ENCODE measurements at regions not wholly inside any gene's neighbourhood (a gene's known extent, or its start where the extent isn't known, plus 50 kb on each side); places are given as distances from the start of the nearest gene placed in this dataset.

- no peaks in the 10 kb centered on the region for H3K36me3 Mint-ChIP-seq (ENCODE audit: low read depth)
- H3K27ac Mint-ChIP-seq = no peak overlapping the region
- intact Hi-C loops (cut with DNase I, micrococcal nuclease) = loop anchor here (1.0 to 10.0 kb wide), 4 partner anchors 398 to 777 kb away; no protein-coding TSS in a partner anchor
- DNase-seq (peak; percentile 74), ATAC-seq (no peak)
- H3K27me3 Mint-ChIP-seq = peaks cover 8% of the 10 kb centered on the region
- H3K9me3 Mint-ChIP-seq (ENCODE audit: low read depth) = no peaks in the 10 kb centered on the region
- POLR2A ChIA-PET = no interaction called here
- H3K4me1 Mint-ChIP-seq = peaks cover 3% of the 10 kb centered on the region
- H3K4me3 Mint-ChIP-seq = no peak overlapping the region
- CTCF ChIA-PET = interaction anchor here (1.1 to 2.9 kb wide), 6 partner anchors 9 to 398 kb away, joined by 3 to 11 read pairs (median 4); no protein-coding TSS in a partner anchor
These were observed 125.2 kb upstream of the RALGAPA2 start for GRCh38 chr20:20837574-20838021.

- no peak overlapping the region for H3K27ac Mint-ChIP-seq
- H3K4me1 Mint-ChIP-seq = peaks cover 3% of the 10 kb centered on the region
- H3K27me3 Mint-ChIP-seq = peaks cover 8% of the 10 kb centered on the region
- ChIA-PET POLR2A (no interaction called here), CTCF (interaction anchor here (0.5 to 2.9 kb wide), 10 partner anchors 10 to 1937 kb away, joined by 3 to 13 read pairs (median 4); no protein-coding TSS in a partner anchor)
- no peak overlapping the region for H3K4me3 Mint-ChIP-seq
- intact Hi-C loops (cut with DNase I, micrococcal nuclease) = loop anchor here (1.0 to 10.0 kb wide), 4 partner anchors 398 to 778 kb away; no protein-coding TSS in a partner anchor
- H3K9me3 Mint-ChIP-seq (ENCODE audit: low read depth) = no peaks in the 10 kb centered on the region
- H3K36me3 Mint-ChIP-seq (ENCODE audit: low read depth) = no peaks in the 10 kb centered on the region
- ATAC-seq (no peak), DNase-seq (no peak)
These were observed 124.4 kb upstream of the RALGAPA2 start for GRCh38 chr20:20836836-20837235.

GRCh38 chr20:20835897-20836296 is 123.5 kb upstream of the RALGAPA2 start:
- Mint-ChIP-seq H3K9me3 (ENCODE audit: low read depth) (no peaks in the 10 kb centered on the region), H3K36me3 (ENCODE audit: low read depth) (no peaks in the 10 kb centered on the region), H3K4me3 (no peak overlapping the region), H3K27me3 (peaks cover 8% of the 10 kb centered on the region), H3K4me1 (peaks cover 3% of the 10 kb centered on the region), H3K27ac (no peak overlapping the region)
- DNase-seq (no peak), ATAC-seq (no peak)
- intact Hi-C loops (cut with DNase I, micrococcal nuclease) = loop anchor here in 1 of 2 experiments (5.0 to 10.0 kb wide), 2 partner anchors 671 to 779 kb away; no protein-coding TSS in a partner anchor
- POLR2A ChIA-PET = no interaction called here
- CTCF ChIA-PET = interaction anchor here (0.9 to 2.9 kb wide), 5 partner anchors 8 to 667 kb away, joined by 3 to 13 read pairs (median 3); no protein-coding TSS in a partner anchor

- Mint-ChIP-seq H3K9me3 (ENCODE audit: low read depth) (no peaks in the 10 kb centered on the region), H3K4me1 (peaks cover 3% of the 10 kb centered on the region), H3K36me3 (ENCODE audit: low read depth) (no peaks in the 10 kb centered on the region), H3K27me3 (peaks cover 10% of the 10 kb centered on the region), H3K4me3 (no peak overlapping the region), H3K27ac (no peak overlapping the region)
- intact Hi-C loops (cut with DNase I, micrococcal nuclease) = loop anchor here in 1 of 2 experiments (10.0 kb wide), 1 partner anchor 781 kb away; no protein-coding TSS in a partner anchor
- ATAC-seq (no peak), DNase-seq (no peak)
- ChIA-PET CTCF (interaction anchor here (0.6 kb wide), 1 partner anchor 792 kb away, joined by 3 read pairs; no protein-coding TSS in a partner anchor), POLR2A (no interaction called here)
These were observed 121.6 kb upstream of the RALGAPA2 start for GRCh38 chr20:20834008-20834407.

GRCh38 chr20:20832715-20833114 is 120.3 kb upstream of the RALGAPA2 start:
- intact Hi-C loops (cut with DNase I, micrococcal nuclease) = loop anchor here in 1 of 2 experiments (10.0 kb wide), 1 partner anchor 782 kb away; no protein-coding TSS in a partner anchor
- H3K27me3 Mint-ChIP-seq = peaks cover 10% of the 10 kb centered on the region
- no peak overlapping the region for H3K4me3 Mint-ChIP-seq
- H3K36me3 Mint-ChIP-seq (ENCODE audit: low read depth) = no peaks in the 10 kb centered on the region
- peaks cover 3% of the 10 kb centered on the region for H3K4me1 Mint-ChIP-seq
- H3K9me3 Mint-ChIP-seq (ENCODE audit: low read depth) = no peaks in the 10 kb centered on the region
- ChIA-PET CTCF (interaction anchor here (0.7 to 0.9 kb wide), 5 partner anchors 14 to 167 kb away, joined by 3 read pairs; no protein-coding TSS in a partner anchor), POLR2A (interaction anchor here (0.7 kb wide), 1 partner anchor 872 kb away, joined by 3 read pairs; no protein-coding TSS in a partner anchor)
- ATAC-seq (no peak), DNase-seq (no peak)
- H3K27ac Mint-ChIP-seq = no peak overlapping the region

GRCh38 chr20:20831794-20832193 is 119.3 kb upstream of the RALGAPA2 start:
- peaks cover 9% of the 10 kb centered on the region for H3K27me3 Mint-ChIP-seq
- ChIA-PET CTCF (interaction anchor here (0.7 to 0.9 kb wide), 2 partner anchors 77 to 166 kb away, joined by 3 read pairs; no protein-coding TSS in a partner anchor), POLR2A (no interaction called here)
- no peak overlapping the region for H3K27ac Mint-ChIP-seq
- ATAC-seq (no peak), DNase-seq (no peak)
- H3K4me3 Mint-ChIP-seq = no peak overlapping the region
- no peaks in the 10 kb centered on the region for H3K9me3 Mint-ChIP-seq (ENCODE audit: low read depth)
- no peaks in the 10 kb centered on the region for H3K36me3 Mint-ChIP-seq (ENCODE audit: low read depth)
- H3K4me1 Mint-ChIP-seq = no peaks in the 10 kb centered on the region
- intact Hi-C loops (cut with DNase I, micrococcal nuclease) = loop anchor here in 1 of 2 experiments (10.0 kb wide), 1 partner anchor 783 kb away; no protein-coding TSS in a partner anchor

- Mint-ChIP-seq H3K27ac (no peak overlapping the region), H3K4me1 (no peaks in the 10 kb centered on the region), H3K36me3 (ENCODE audit: low read depth) (no peaks in the 10 kb centered on the region), H3K27me3 (peaks cover 17% of the 10 kb centered on the region), H3K4me3 (no peak overlapping the region), H3K9me3 (ENCODE audit: low read depth) (no peaks in the 10 kb centered on the region)
- intact Hi-C loops (cut with DNase I, micrococcal nuclease) = loop anchor here (5.0 to 10.0 kb wide), 3 partner anchors 147 to 785 kb away; no protein-coding TSS in a partner anchor
- no peak for DNase-seq
- ChIA-PET POLR2A (no interaction called here), CTCF (no interaction called here)
- ATAC-seq = no peak
These were observed 117.2 kb upstream of the RALGAPA2 start for GRCh38 chr20:20829681-20830080.

GRCh38 chr20:20827992-20828597 is 115.7 kb upstream of the RALGAPA2 start:
- ChIA-PET POLR2A (no interaction called here), CTCF (interaction anchor here (0.8 kb wide), 1 partner anchor 19 kb away, joined by 3 read pairs; no protein-coding TSS in a partner anchor)
- no peak overlapping the region for H3K27ac Mint-ChIP-seq
- H3K9me3 Mint-ChIP-seq (ENCODE audit: low read depth) = no peaks in the 10 kb centered on the region
- ATAC-seq = no peak
- peaks cover 19% of the 10 kb centered on the region for H3K27me3 Mint-ChIP-seq
- H3K4me3 Mint-ChIP-seq = no peak overlapping the region
- H3K36me3 Mint-ChIP-seq (ENCODE audit: low read depth) = no peaks in the 10 kb centered on the region
- H3K4me1 Mint-ChIP-seq = no peaks in the 10 kb centered on the region
- DNase-seq = no peak
- intact Hi-C loops (cut with DNase I, micrococcal nuclease) = loop anchor here in 1 of 2 experiments (5.0 kb wide), 2 partner anchors 146 to 696 kb away; no protein-coding TSS in a partner anchor

GRCh38 chr20:20824924-20825584 is 112.6 kb upstream of the RALGAPA2 start:
- no peaks in the 10 kb centered on the region for H3K4me1 Mint-ChIP-seq
- intact Hi-C loops (cut with DNase I, micrococcal nuclease) = loop anchor here (1.0 to 5.0 kb wide), 6 partner anchors 143 to 742 kb away; no protein-coding TSS in a partner anchor
- no peaks in the 10 kb centered on the region for H3K36me3 Mint-ChIP-seq (ENCODE audit: low read depth)
- H3K27me3 Mint-ChIP-seq = peaks cover 22% of the 10 kb centered on the region
- H3K9me3 Mint-ChIP-seq (ENCODE audit: low read depth) = no peaks in the 10 kb centered on the region
- ATAC-seq = peak; percentile 70
- no peak overlapping the region for H3K4me3 Mint-ChIP-seq
- ChIA-PET POLR2A (no interaction called here), CTCF (interaction anchor here (0.6 to 2.7 kb wide), 20 partner anchors 11 to 842 kb away, joined by 3 to 8 read pairs (median 3); no protein-coding TSS in a partner anchor)
- DNase-seq = peak; percentile 77
- H3K27ac Mint-ChIP-seq = no peak overlapping the region

GRCh38 chr20:20823476-20823881 is 111.0 kb upstream of the RALGAPA2 start:
- POLR2A ChIA-PET = no interaction called here
- CTCF ChIA-PET = interaction anchor here (0.6 to 1.3 kb wide), 5 partner anchors 17 to 876 kb away, joined by 3 to 6 read pairs (median 4); no protein-coding TSS in a partner anchor

More at GRCh38 chr20:20823476-20823881, 111.0 kb upstream of the RALGAPA2 start:
- Mint-ChIP-seq H3K27me3 (peaks cover 22% of the 10 kb centered on the region), H3K36me3 (ENCODE audit: low read depth) (no peaks in the 10 kb centered on the region), H3K9me3 (ENCODE audit: low read depth) (no peaks in the 10 kb centered on the region), H3K4me3 (no peak overlapping the region), H3K27ac (no peak overlapping the region), H3K4me1 (no peaks in the 10 kb centered on the region)
- ATAC-seq (no peak), DNase-seq (no peak)
- intact Hi-C loops (cut with DNase I, micrococcal nuclease) = no loop called here

All from activated CD4-positive, alpha-beta T cell treated with anti-CD3 and anti-CD28 coated beads for 36 hours (primary cell).